ENCODE measurements at regions not wholly inside any gene's neighbourhood (a gene's known extent, or its start where the extent isn't known, plus 50 kb on each side); places are given as distances from the start of the nearest gene placed in this dataset.

DNA sequence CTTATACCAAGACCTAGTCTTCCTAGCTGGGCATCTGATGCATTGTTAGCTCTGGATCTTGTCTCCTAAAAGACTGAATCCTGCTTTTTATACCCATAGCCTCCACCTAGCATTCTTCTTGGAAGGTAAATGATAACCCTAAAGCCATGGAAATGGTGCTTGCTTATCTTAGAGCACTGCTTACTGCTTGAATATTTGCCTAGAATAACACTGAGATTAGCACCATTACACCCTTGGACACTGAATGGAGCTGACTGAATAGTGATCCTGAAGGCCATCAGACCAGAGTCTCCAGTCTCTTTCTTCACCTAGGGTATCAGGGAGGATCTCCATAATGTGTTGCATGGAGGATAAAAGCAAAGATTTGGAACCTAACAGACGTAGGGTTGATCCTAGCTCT is 50.3 kb upstream of the UGP2 start:
- TF ChIP-seq, protein P1, sequence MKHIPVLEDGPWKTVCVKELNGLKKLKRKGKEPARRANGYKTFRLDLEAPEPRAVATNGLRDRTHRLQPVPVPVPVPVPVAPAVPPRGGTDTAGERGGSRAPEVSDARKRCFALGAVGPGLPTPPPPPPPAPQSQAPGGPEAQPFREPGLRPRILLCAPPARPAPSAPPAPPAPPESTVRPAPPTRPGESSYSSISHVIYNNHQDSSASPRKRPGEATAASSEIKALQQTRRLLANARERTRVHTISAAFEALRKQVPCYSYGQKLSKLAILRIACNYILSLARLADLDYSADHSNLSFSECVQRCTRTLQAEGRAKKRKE (CRISPR knock-in tag; IDR thresholded peaks at IDR 0.05; ENCODE audit: low read depth) = no peak
- TF ChIP-seq, protein P2, sequence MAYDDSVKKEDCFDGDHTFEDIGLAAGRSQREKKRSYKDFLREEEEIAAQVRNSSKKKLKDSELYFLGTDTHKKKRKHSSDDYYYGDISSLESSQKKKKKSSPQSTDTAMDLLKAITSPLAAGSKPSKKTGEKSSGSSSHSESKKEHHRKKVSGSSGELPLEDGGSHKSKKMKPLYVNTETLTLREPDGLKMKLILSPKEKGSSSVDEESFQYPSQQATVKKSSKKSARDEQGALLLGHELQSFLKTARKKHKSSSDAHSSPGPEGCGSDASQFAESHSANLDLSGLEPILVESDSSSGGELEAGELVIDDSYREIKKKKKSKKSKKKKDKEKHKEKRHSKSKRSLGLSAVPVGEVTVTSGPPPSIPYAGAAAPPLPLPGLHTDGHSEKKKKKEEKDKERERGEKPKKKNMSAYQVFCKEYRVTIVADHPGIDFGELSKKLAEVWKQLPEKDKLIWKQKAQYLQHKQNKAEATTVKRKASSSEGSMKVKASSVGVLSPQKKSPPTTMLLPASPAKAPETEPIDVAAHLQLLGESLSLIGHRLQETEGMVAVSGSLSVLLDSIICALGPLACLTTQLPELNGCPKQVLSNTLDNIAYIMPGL (CRISPR knock-in tag; IDR thresholded peaks at IDR 0.05; ENCODE audit: borderline replicate concordance) = no peak
- TF ChIP-seq RARB (CRISPR knock-in tag; IDR thresholded peaks at IDR 0.05) (no peak), HDAC2 (IDR thresholded peaks at IDR 0.05) (no peak), EHMT2 (IDR thresholded peaks at IDR 0.05; ENCODE audit: low read depth) (no peak), EP300 (IDR thresholded peaks at IDR 0.05) (no peak), NPAS2 (CRISPR knock-in tag; IDR thresholded peaks at IDR 0.05; ENCODE audit: borderline replicate concordance) (no peak), TP53 (CRISPR knock-in tag; IDR thresholded peaks at IDR 0.05) (no peak), RNF2 (IDR thresholded peaks at IDR 0.05; ENCODE audit: borderline replicate concordance, low read depth) (no peak), KDM1A (IDR thresholded peaks at IDR 0.05; ENCODE audit: low read depth) (no peak)
- TF ChIP-seq, protein P3, sequence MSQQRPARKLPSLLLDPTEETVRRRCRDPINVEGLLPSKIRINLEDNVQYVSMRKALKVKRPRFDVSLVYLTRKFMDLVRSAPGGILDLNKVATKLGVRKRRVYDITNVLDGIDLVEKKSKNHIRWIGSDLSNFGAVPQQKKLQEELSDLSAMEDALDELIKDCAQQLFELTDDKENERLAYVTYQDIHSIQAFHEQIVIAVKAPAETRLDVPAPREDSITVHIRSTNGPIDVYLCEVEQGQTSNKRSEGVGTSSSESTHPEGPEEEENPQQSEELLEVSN (IDR thresholded peaks at IDR 0.05; ENCODE audit: borderline replicate concordance, low read depth) = no peak
- TF ChIP-seq, protein P4, sequence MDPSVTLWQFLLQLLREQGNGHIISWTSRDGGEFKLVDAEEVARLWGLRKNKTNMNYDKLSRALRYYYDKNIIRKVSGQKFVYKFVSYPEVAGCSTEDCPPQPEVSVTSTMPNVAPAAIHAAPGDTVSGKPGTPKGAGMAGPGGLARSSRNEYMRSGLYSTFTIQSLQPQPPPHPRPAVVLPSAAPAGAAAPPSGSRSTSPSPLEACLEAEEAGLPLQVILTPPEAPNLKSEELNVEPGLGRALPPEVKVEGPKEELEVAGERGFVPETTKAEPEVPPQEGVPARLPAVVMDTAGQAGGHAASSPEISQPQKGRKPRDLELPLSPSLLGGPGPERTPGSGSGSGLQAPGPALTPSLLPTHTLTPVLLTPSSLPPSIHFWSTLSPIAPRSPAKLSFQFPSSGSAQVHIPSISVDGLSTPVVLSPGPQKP (IDR thresholded peaks at IDR 0.05; ENCODE audit: low read depth, low read length) = no peak
- ATAC-seq (no peak), FAIRE-seq (no peak), DNase-seq (ENCODE audit: low read depth in 1 of 2, low spot score in 1 of 2) (no peak)
- ChIA-PET POLR2A (interaction anchor here (1.3 to 1.6 kb wide), 2 partner anchors 51 to 93 kb away, joined by 4 to 12 read pairs; partner anchors contain the start of gene UGP2), CTCF (interaction anchor here (1.0 to 3.5 kb wide), 3 partner anchors 55 to 92 kb away, joined by 3 to 18 read pairs (median 4); no protein-coding TSS in a partner anchor)
- WGBS (ENCODE audit: missing lambda C conversion rate) = 83% methylated on average over 1 of the region's 1 CpG
- no peaks in the 10 kb centered on the region for H3K9me3 ChIP-seq
- H3K4me3 ChIP-seq = no peak overlapping the region
- peak overlapping the region; percentile 21; the same call in 2 of the 3 replicates for H3K4me2 ChIP-seq
- peaks cover 17% of the 10 kb centered on the region; the same call in 2 of the 3 replicates for H3K4me1 ChIP-seq
- peak overlapping the region; percentile 31 to 38; a peak in 4 of 6 replicates for H3K27ac ChIP-seq
